ENCODE measurements at regions not wholly inside any gene's neighbourhood (a gene's known extent, or its start where the extent isn't known, plus 50 kb on each side); places are given as distances from the start of the nearest gene placed in this dataset.

GRCh38 chr9:103898550-103898949, 195.6 kb upstream of the SMC2 start:
- TF ChIP-seq POLR2A (IDR thresholded peaks at IDR 0.05; ENCODE audit: borderline replicate concordance, extremely low read depth, insufficient read depth, insufficient read length) (no peak), TCF7L2 (IDR thresholded peaks at IDR 0.05; ENCODE audit: borderline replicate concordance, extremely low read depth, insufficient read depth, insufficient read length) (no peak), RAD21 (IDR thresholded peaks at IDR 0.05; ENCODE audit: low read depth) (no peak), CTCF (IDR thresholded peaks at IDR 0.05 in 2 of 3, conservative IDR thresholded peaks at IDR 0.05 in 1 of 3; ENCODE audit: borderline replicate concordance in 1 of 3, insufficient read depth in 1 of 3, low read depth in 2 of 3, low read length in 2 of 3) (no peak), EZH2phosphoT487 (IDR thresholded peaks at IDR 0.05; ENCODE audit: borderline replicate concordance) (no peak), MAX (IDR thresholded peaks at IDR 0.05) (no peak), EGR1 (IDR thresholded peaks at IDR 0.05; ENCODE audit: low read depth) (no peak), ZFX (IDR thresholded peaks at IDR 0.05) (no peak), POLR2AphosphoS5 (IDR thresholded peaks at IDR 0.05; ENCODE audit: low read depth, low read length) (no peak), EZH2 (IDR thresholded peaks at IDR 0.05) (no peak), FOSL1 (IDR thresholded peaks at IDR 0.05; ENCODE audit: low read depth) (no peak), SIN3A (IDR thresholded peaks at IDR 0.05; ENCODE audit: low read depth) (no peak)
- TF ChIP-seq, protein P1, sequence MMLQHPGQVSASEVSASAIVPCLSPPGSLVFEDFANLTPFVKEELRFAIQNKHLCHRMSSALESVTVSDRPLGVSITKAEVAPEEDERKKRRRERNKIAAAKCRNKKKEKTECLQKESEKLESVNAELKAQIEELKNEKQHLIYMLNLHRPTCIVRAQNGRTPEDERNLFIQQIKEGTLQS (IDR thresholded peaks at IDR 0.05) = no peak
- TF ChIP-seq, protein P2, sequence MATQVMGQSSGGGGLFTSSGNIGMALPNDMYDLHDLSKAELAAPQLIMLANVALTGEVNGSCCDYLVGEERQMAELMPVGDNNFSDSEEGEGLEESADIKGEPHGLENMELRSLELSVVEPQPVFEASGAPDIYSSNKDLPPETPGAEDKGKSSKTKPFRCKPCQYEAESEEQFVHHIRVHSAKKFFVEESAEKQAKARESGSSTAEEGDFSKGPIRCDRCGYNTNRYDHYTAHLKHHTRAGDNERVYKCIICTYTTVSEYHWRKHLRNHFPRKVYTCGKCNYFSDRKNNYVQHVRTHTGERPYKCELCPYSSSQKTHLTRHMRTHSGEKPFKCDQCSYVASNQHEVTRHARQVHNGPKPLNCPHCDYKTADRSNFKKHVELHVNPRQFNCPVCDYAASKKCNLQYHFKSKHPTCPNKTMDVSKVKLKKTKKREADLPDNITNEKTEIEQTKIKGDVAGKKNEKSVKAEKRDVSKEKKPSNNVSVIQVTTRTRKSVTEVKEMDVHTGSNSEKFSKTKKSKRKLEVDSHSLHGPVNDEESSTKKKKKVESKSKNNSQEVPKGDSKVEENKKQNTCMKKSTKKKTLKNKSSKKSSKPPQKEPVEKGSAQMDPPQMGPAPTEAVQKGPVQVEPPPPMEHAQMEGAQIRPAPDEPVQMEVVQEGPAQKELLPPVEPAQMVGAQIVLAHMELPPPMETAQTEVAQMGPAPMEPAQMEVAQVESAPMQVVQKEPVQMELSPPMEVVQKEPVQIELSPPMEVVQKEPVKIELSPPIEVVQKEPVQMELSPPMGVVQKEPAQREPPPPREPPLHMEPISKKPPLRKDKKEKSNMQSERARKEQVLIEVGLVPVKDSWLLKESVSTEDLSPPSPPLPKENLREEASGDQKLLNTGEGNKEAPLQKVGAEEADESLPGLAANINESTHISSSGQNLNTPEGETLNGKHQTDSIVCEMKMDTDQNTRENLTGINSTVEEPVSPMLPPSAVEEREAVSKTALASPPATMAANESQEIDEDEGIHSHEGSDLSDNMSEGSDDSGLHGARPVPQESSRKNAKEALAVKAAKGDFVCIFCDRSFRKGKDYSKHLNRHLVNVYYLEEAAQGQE (IDR thresholded peaks at IDR 0.05; ENCODE audit: low read depth) = no peak
